GM12878 (cell line): ENCODE measurements at regions not wholly inside any gene's neighbourhood (a gene's known extent, or its start where the extent isn't known, plus 50 kb on each side); places are given as distances from the start of the nearest gene placed in this dataset.

Experiments
- ATAC-seq: fragments of 200-7000 bp; cut with Tn5 transposase; 3 replicates; pipeline ENCODE4 v1.9.1; 2020; ENCODE audit warnings: mild to moderate bottlenecking, moderate library complexity
- BruUV-seq: library from RNA; stranded (reverse); fragments of 400-500 nt; replicated peaks from 2 replicates; lab custom pipeline; 2021; lab: Mats Ljungman, UMichigan
- CTCF ChIA-PET: fragments of 300-600 bp; sonication (Branson Sonifier 250); formaldehyde crosslinking; extraction: SDS; loops from one replicate; lab custom pipeline; 2021; ENCODE audit warnings: inconsistent platforms; lab: Yijun Ruan, JAX
- POLR2A ChIA-PET: fragments of 350-600 bp; formaldehyde crosslinking; extraction: SDS; loops from one replicate; lab custom pipeline; 2021; ENCODE audit warnings: inconsistent platforms; lab: Charles Lee
- RAD21 ChIA-PET: fragments of 300-600 bp; sonication (Branson Sonifier 250); formaldehyde crosslinking; loops from one replicate; lab custom pipeline; 2023; ENCODE audit warnings: antibody characterized with exemption; ENCODE audit not compliant: unreplicated experiment; lab: Charles Lee
- SMC1A ChIA-PET: fragments of 300-600 bp; sonication (Branson Sonifier 250); formaldehyde crosslinking; loops from one replicate; lab custom pipeline; 2023; ENCODE audit not compliant: unreplicated experiment, uncharacterized antibody; lab: Charles Lee
- DNase-seq: peaks from one replicate; pipeline ENCODE4 v3.0.0-alpha.2; 2011; ENCODE audit warnings: low read depth, low spot score
- FAIRE-seq: peaks from 3 replicates; lab custom pipeline; 2011; peaks lifted over from hg19 to GRCh38; lab: Jason Lieb, UNC
- H2AFZ ChIP-seq: 2 replicates; pipeline ENCODE4 v1.6.0; 2011; ENCODE audit warnings: low read depth, low read length, control low read depth; ENCODE audit not compliant: control insufficient read depth
- H3K27ac ChIP-seq: 2 replicates; pipeline ENCODE4 v1.5.1; 2011; ENCODE audit warnings: control low read depth; ENCODE audit not compliant: control insufficient read depth, insufficient read depth
- H3K27me3 ChIP-seq, 2 experiments: replicated peaks in 1 of 2; 2 replicates each; pipeline versions ENCODE4 v1.6.0 to v1.6.1; 2011; ENCODE audit warnings: low read length in 1 of 2; ENCODE audit not compliant: control insufficient read depth in 2 of 2, insufficient read depth in 2 of 2
- H3K36me3 ChIP-seq, 2 experiments: 2 replicates each; pipeline ENCODE4 v1.5.1; 2011; ENCODE audit warnings: low read length in 1 of 2; ENCODE audit not compliant: control insufficient read depth in 2 of 2, insufficient read depth in 2 of 2
- H3K4me1 ChIP-seq: 2 replicates; pipeline ENCODE4 v1.6.1; 2011; ENCODE audit warnings: mild to moderate bottlenecking, low read length, moderate library complexity, mixed read lengths; ENCODE audit not compliant: control insufficient read depth, insufficient read depth
- H3K4me2 ChIP-seq: 2 replicates; pipeline ENCODE4 v1.6.0; 2011; ENCODE audit warnings: control low read depth; ENCODE audit not compliant: control insufficient read depth, insufficient read depth
- H3K4me3 ChIP-seq: fragments of 200-600 bp; sonication (generic); 2 replicates; pipeline ENCODE4 v1.5.1; 2016
- H3K79me2 ChIP-seq: 2 replicates; pipeline ENCODE4 v1.6.0; 2011; ENCODE audit warnings: low read length; ENCODE audit not compliant: control insufficient read depth, insufficient read depth
- H3K9ac ChIP-seq: 2 replicates; pipeline ENCODE4 v1.8.0; 2011; ENCODE audit warnings: low read length, control low read depth, mixed read lengths; ENCODE audit not compliant: control insufficient read depth, insufficient read depth
- H3K9me3 ChIP-seq: replicated peaks from 3 replicates; pipeline ENCODE4 v1.5.1; 2011; ENCODE audit warnings: mild to moderate bottlenecking, low read length; ENCODE audit not compliant: control insufficient read depth, insufficient read depth
- H4K20me1 ChIP-seq: 2 replicates; pipeline ENCODE4 v1.6.0; 2011; ENCODE audit not compliant: control insufficient read depth, insufficient read depth
- FOXK2 ChIP-seq: fragments of 450-650 bp; IDR thresholded peaks from 2 replicates; pipeline ENCODE4 v1.6.1; 2017; ENCODE audit warnings: mild to moderate bottlenecking, moderate library complexity
- IKZF1 ChIP-seq: fragments of 450-650 bp; conservative IDR thresholded peaks from 2 replicates; pipeline ENCODE4 v1.6.1; 2017; ENCODE audit warnings: antibody characterized with exemption, mild to moderate bottlenecking
- NR2C2 ChIP-seq: IDR thresholded peaks from 2 replicates; pipeline ENCODE4 v1.6.1; 2011; ENCODE audit warnings: borderline replicate concordance, low read depth; ENCODE audit not compliant: control insufficient read depth, insufficient read length
- PRDM15 ChIP-seq: fragments of 450-650 bp; formaldehyde crosslinking; IDR thresholded peaks from 2 replicates; pipeline ENCODE4 v1.4.0; 2020; ENCODE audit warnings: mild to moderate bottlenecking, moderate library complexity
- SPI1 ChIP-seq: IDR thresholded peaks from 2 replicates; pipeline ENCODE4 v1.6.1; 2011; ENCODE audit warnings: low read depth, mild to moderate bottlenecking, low read length, moderate library complexity, borderline replicate concordance; ENCODE audit not compliant: insufficient read depth
- USF1 ChIP-seq: IDR thresholded peaks from 2 replicates; pipeline ENCODE4 v1.6.1; 2011; ENCODE audit warnings: borderline replicate concordance, low read depth, mild to moderate bottlenecking, moderate library complexity, mixed read lengths, low read length; ENCODE audit not compliant: insufficient read depth; ENCODE audit errors: extremely low read length
- ZBTB11 ChIP-seq: fragments of 450-650 bp; formaldehyde crosslinking; IDR thresholded peaks from 2 replicates; pipeline ENCODE4 v1.5.0; 2022; ENCODE audit warnings: mild to moderate bottlenecking, missing genetic modification characterization
- WGBS: methylation state at CpG from one replicate; pipeline ENCODE4 v1.1.6; 2016; ENCODE audit warnings: low lambda C conversion rate; ENCODE audit not compliant: insufficient replicate concordance, insufficient coverage; ENCODE audit errors: missing lambda C conversion rate; 5-methylcytosine and 5-hydroxymethylcytosine counted together
- in situ Hi-C: fragments of 300-500 bp; cut with MboI; formaldehyde crosslinking; loops from 9 replicates; pipeline ENCODE4 v1.14.3; 2018; ENCODE audit warnings: mixed read lengths
- intact Hi-C: fragments of 100-400 bp; cut with micrococcal nuclease; formaldehyde crosslinking; loops from one replicate; pipeline ENCODE4 v1.14.2; 2022; ENCODE audit not compliant: unreplicated experiment

- TF ChIP-seq NR2C2 = no peak
- TF ChIP-seq IKZF1 = no peak
- no peak for TF ChIP-seq USF1
- Histone ChIP-seq H3K27ac (no peak overlapping the region), H3K27me3 (no peaks in the 10 kb centered on the region), H3K4me3 (no peak overlapping the region), H4K20me1 (no peaks in the 10 kb centered on the region), H3K79me2 (no peaks in the 10 kb centered on the region), H3K36me3 (no peaks in the 10 kb centered on the region), H2AFZ (no peak overlapping the region), H3K9me3 (no peaks in the 10 kb centered on the region), H3K9ac (no peak overlapping the region), H3K4me1 (no peaks in the 10 kb centered on the region), H3K4me2 (no peak overlapping the region)
- ChIA-PET RAD21 (no interaction called here), POLR2A (no interaction called here), CTCF (no interaction called here), SMC1A (no interaction called here)
- in situ Hi-C loops = no loop called here
- BruUV-seq = no TSS peak
- 93% methylated on average over 1 of the region's 1 CpG for WGBS
- no peak for FAIRE-seq
- DNase-seq = no peak
- ATAC-seq = no peak
- intact Hi-C loops = no loop called here
These were observed 520.1 kb upstream of the ARGLU1 start for GRCh38 chr13:107088061-107088460.

GRCh38 chr13:107079423-107080049, 511.6 kb upstream of the ARGLU1 start:
- no peak for FAIRE-seq

More at GRCh38 chr13:107079423-107080049, 511.6 kb upstream of the ARGLU1 start:
- TF ChIP-seq PRDM15 (CRISPR knock-in tag) (no peak), FOXK2 (no peak), SPI1 (peak; percentile 42; the same call in 1 of the 2 replicates), ZBTB11 (no peak)
- BruUV-seq = no TSS peak
- no peak overlapping the region for H3K27ac ChIP-seq
- WGBS = 0% methylated on average over 1 of the region's 1 CpG
- POLR2A ChIA-PET = interaction anchor here (0.6 kb wide), 1 partner anchor 136 kb away, joined by 3 read pairs; no protein-coding TSS in a partner anchor
- no peaks in the 10 kb centered on the region for H3K36me3 ChIP-seq
- SMC1A ChIA-PET = no interaction called here
- RAD21 ChIA-PET = no interaction called here
- no peak overlapping the region for H2AFZ ChIP-seq
- CTCF ChIA-PET = no interaction called here
- ATAC-seq = no peak
- intact Hi-C loops (no loop called here), in situ Hi-C loops (no loop called here)
- H3K9me3 ChIP-seq = no peaks in the 10 kb centered on the region
- H3K9ac ChIP-seq = no peak overlapping the region
- no peaks in the 10 kb centered on the region for H3K4me1 ChIP-seq
- no peaks in the 10 kb centered on the region for H4K20me1 ChIP-seq
- H3K4me3 ChIP-seq = no peak overlapping the region
- no peak overlapping the region for H3K4me2 ChIP-seq
- H3K27me3 ChIP-seq = no peaks in the 10 kb centered on the region
- no peak for DNase-seq
- no peaks in the 10 kb centered on the region for H3K79me2 ChIP-seq
